B cell (primary cell): ENCODE measurements at regions not wholly inside any gene's neighbourhood (a gene's known extent, or its start where the extent isn't known, plus 50 kb on each side); places are given as distances from the start of the nearest gene placed in this dataset.

Experiments
- CTCF ChIP-seq: fragments of 200-600 bp; IDR thresholded peaks from one replicate; pipeline ENCODE4 v1.8.0; 2022; ENCODE audit warnings: antibody characterized with exemption, mild to moderate bottlenecking
- EZH2 ChIP-seq: IDR thresholded peaks from 2 replicates; pipeline ENCODE4 v1.6.1; 2012; ENCODE audit warnings: borderline replicate concordance, low read depth, mild to moderate bottlenecking, moderate library complexity, low read length; ENCODE audit not compliant: insufficient read depth, poor library complexity, severe bottlenecking

GRCh38 chr15:35179739-35180138 lies 94.6 kb upstream of the NANOGP8 start:
- TF ChIP-seq CTCF = no peak
- TF ChIP-seq EZH2 = no peak
